ENCODE measurements at regions not wholly inside any gene's neighbourhood (a gene's known extent, or its start where the extent isn't known, plus 50 kb on each side); places are given as distances from the start of the nearest gene placed in this dataset.

DNA sequence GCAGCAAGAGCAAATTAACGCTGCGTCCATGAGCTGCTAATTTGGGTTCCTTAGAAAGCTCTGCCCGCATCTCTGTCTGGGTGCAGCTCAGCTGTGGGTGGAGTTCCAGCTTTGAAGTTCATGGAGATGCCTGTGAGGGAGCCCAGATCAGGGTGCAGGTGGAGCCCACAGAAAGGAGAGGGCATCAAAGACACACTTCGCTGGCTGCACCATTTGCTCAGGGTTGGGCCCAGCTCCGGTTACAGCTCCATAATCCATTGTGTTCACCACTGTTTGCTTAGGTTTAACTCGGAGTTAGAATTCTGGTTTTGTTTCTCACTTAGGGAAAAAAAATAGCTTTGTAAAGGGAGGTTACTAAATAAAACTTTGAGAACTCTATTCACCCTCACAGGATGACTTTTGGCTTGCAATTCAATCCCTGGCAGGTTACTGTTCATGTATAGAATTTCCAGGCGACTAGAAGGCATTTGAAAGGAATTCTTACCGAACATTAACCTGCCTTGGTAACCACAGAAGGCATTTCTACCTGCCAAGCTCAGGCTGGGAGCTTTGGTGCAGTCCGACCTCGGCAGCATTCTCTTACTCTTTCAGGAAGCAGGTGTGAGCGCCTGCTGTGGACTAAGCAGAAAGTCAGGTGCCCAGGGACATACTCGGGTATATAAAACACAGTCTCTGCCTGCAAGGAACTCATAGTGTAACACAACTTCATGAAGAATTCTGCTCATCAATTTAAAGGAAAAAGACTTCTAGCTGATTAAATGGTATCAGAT lies 179.5 kb upstream of the RNF32 start:
- DNase-seq (ENCODE audit: low spot score) = peak; percentile 43
- Histone ChIP-seq H3K9me2 (replicated peaks; ENCODE audit: insufficient read depth) (no peaks in the 10 kb centered on the region), H3K9me3 (ENCODE audit: low read depth) (no peaks in the 10 kb centered on the region), H3K4me2 (peak overlapping the region; percentile 27), H3K4me3 (no peak overlapping the region), H4K20me1 (ENCODE audit: insufficient read depth, poor library complexity, severe bottlenecking) (no peaks in the 10 kb centered on the region), H3K79me2 (no peaks in the 10 kb centered on the region), H2AFZ (no peak overlapping the region), H3K27me3 (no peaks in the 10 kb centered on the region), H3K36me3 (replicated peaks; ENCODE audit: insufficient read depth, low read depth) (no peaks in the 10 kb centered on the region), H3K27ac (peak overlapping the region; percentile 75), H3K4me1 (ENCODE audit: insufficient read depth) (peaks cover 4% of the 10 kb centered on the region)
- 46% methylated on average over 12 of the region's 12 CpGs for WGBS (ENCODE audit: low lambda C conversion rate, missing lambda C conversion rate)
- no peak for TF ChIP-seq EZH2 (IDR thresholded peaks at IDR 0.05; ENCODE audit: borderline replicate concordance)
- TF ChIP-seq, protein P1, sequence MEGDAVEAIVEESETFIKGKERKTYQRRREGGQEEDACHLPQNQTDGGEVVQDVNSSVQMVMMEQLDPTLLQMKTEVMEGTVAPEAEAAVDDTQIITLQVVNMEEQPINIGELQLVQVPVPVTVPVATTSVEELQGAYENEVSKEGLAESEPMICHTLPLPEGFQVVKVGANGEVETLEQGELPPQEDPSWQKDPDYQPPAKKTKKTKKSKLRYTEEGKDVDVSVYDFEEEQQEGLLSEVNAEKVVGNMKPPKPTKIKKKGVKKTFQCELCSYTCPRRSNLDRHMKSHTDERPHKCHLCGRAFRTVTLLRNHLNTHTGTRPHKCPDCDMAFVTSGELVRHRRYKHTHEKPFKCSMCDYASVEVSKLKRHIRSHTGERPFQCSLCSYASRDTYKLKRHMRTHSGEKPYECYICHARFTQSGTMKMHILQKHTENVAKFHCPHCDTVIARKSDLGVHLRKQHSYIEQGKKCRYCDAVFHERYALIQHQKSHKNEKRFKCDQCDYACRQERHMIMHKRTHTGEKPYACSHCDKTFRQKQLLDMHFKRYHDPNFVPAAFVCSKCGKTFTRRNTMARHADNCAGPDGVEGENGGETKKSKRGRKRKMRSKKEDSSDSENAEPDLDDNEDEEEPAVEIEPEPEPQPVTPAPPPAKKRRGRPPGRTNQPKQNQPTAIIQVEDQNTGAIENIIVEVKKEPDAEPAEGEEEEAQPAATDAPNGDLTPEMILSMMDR (IDR thresholded peaks at IDR 0.05; ENCODE audit: poor library complexity) = no peak
- no peak for TF ChIP-seq EZH2phosphoT487 (IDR thresholded peaks at IDR 0.05; ENCODE audit: low read depth, severe bottlenecking, unreplicated experiment)

DNA sequence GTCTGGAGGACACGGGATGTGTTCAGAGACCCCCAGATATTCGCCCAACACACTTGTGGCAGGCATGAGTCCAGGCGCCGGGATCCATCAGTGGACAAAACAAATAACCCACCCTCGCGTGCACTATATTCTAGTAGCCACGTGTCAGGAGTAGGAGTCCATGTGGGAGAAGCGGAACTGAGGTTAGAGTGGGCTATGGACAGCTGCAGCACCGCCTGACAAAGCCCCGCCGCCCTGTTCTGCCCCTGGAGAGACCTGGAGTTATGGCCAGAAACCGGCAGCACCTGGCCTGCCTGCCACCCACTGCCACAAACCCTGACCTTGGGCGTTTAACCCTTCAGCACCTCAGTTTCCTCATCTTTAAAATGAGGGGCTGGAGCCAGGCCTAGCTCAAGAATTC lies 181.0 kb upstream of the RNF32 start:
- H3K36me3 ChIP-seq (replicated peaks; ENCODE audit: insufficient read depth, low read depth) = no peaks in the 10 kb centered on the region
- no peak overlapping the region for H3K27ac ChIP-seq
- TF ChIP-seq, protein P1 (IDR thresholded peaks at IDR 0.05; ENCODE audit: poor library complexity) = no peak
- no peak for TF ChIP-seq EZH2phosphoT487 (IDR thresholded peaks at IDR 0.05; ENCODE audit: low read depth, severe bottlenecking, unreplicated experiment)
- TF ChIP-seq EZH2 (IDR thresholded peaks at IDR 0.05; ENCODE audit: borderline replicate concordance) = no peak
- H3K4me2 ChIP-seq = no peak overlapping the region
- H3K79me2 ChIP-seq = no peaks in the 10 kb centered on the region
- no peaks in the 10 kb centered on the region for H3K9me2 ChIP-seq (replicated peaks; ENCODE audit: insufficient read depth)
- H2AFZ ChIP-seq = no peak overlapping the region
- peaks cover 4% of the 10 kb centered on the region for H3K4me1 ChIP-seq (ENCODE audit: insufficient read depth)
- no peaks in the 10 kb centered on the region for H3K27me3 ChIP-seq
- no peak overlapping the region for H3K4me3 ChIP-seq
- no peaks in the 10 kb centered on the region for H4K20me1 ChIP-seq (ENCODE audit: insufficient read depth, poor library complexity, severe bottlenecking)
- WGBS (ENCODE audit: low lambda C conversion rate, missing lambda C conversion rate) = 86% methylated on average over 13 of the region's 13 CpGs
- no peaks in the 10 kb centered on the region for H3K9me3 ChIP-seq (ENCODE audit: low read depth)
- no peak for DNase-seq (ENCODE audit: low spot score)

DNA sequence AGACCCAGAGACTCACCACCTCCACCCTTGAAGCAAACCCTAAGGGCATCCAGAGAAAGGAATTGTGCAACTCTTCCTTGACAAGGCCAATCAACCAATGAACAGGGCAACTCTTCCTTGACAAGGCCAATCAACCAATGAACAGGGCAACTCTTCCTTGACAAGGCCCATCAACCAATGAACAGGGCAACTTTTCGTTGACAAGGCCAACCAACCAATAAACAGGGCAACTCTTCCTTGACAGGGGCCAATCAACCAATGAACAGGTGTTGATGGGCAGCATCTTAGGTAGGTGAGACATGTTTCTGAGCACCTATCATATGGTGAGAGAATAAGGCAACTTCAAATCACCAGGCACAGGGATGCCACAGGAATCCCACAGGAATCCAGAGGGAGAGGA lies 181.5 kb upstream of the RNF32 start:
- Histone ChIP-seq H3K4me3 (no peak overlapping the region), H3K36me3 (replicated peaks; ENCODE audit: insufficient read depth, low read depth) (no peaks in the 10 kb centered on the region), H3K4me2 (no peak overlapping the region), H3K9me2 (replicated peaks; ENCODE audit: insufficient read depth) (no peaks in the 10 kb centered on the region), H3K27me3 (no peaks in the 10 kb centered on the region), H3K4me1 (ENCODE audit: insufficient read depth) (peaks cover 4% of the 10 kb centered on the region), H3K27ac (no peak overlapping the region), H4K20me1 (ENCODE audit: insufficient read depth, poor library complexity, severe bottlenecking) (no peaks in the 10 kb centered on the region), H2AFZ (no peak overlapping the region), H3K9me3 (ENCODE audit: low read depth) (no peaks in the 10 kb centered on the region), H3K79me2 (no peaks in the 10 kb centered on the region)
- WGBS (ENCODE audit: low lambda C conversion rate, missing lambda C conversion rate) = 78% methylated on average over 1 of the region's 1 CpG
- no peak for DNase-seq (ENCODE audit: low spot score)
- TF ChIP-seq EZH2 (IDR thresholded peaks at IDR 0.05; ENCODE audit: borderline replicate concordance) = no peak
- no peak for TF ChIP-seq EZH2phosphoT487 (IDR thresholded peaks at IDR 0.05; ENCODE audit: low read depth, severe bottlenecking, unreplicated experiment)
- TF ChIP-seq, protein P1 (IDR thresholded peaks at IDR 0.05; ENCODE audit: poor library complexity) = no peak

All from hepatocyte (in vitro differentiated cells).